ENCODE measurements at regions not wholly inside any gene's neighbourhood (a gene's known extent, or its start where the extent isn't known, plus 50 kb on each side); places are given as distances from the start of the nearest gene placed in this dataset.

GRCh38 chr3:70543493-70543892 lies 231.1 kb upstream of the MDFIC2 start:
- Mint-ChIP-seq H3K27ac (ENCODE audit: unreplicated experiment) (no peak overlapping the region), H3K4me1 (ENCODE audit: low read depth) (no peaks in the 10 kb centered on the region), H3K27me3 (ENCODE audit: low read depth) (no peaks in the 10 kb centered on the region), H3K36me3 (ENCODE audit: low read depth) (no peaks in the 10 kb centered on the region), H3K4me3 (ENCODE audit: unreplicated experiment) (no peak overlapping the region), H3K9me3 (ENCODE audit: low read depth) (no peaks in the 10 kb centered on the region)
- no peak for DNase-seq (ENCODE audit: low spot score)
- TF ChIP-seq CTCF (IDR thresholded peaks at IDR 0.05): no peak

DNA sequence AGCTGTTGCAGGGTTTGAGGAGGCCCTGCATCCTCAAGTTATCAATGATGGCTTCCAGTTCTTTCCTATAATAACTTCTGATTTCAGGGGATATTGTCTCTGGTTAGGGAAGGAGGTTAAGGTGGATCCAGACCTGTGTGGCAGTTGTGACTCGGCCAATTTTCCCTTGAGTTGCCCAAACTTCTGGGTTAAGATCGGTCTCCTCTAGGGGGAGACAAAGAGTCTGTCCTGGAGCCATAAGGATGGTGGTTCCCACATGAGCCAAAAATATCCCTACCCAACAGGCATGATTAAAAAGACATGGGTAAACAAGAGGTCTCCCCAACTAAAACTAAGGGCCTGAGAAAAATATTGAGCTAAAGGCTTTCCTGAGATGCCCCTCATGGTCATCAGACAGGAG lies 227.5 kb upstream of the MDFIC2 start:
- no peak for DNase-seq (ENCODE audit: low spot score)
- no peaks in the 10 kb centered on the region for H3K36me3 Mint-ChIP-seq (ENCODE audit: low read depth)
- H3K4me3 Mint-ChIP-seq (ENCODE audit: unreplicated experiment): no peak overlapping the region
- no peak overlapping the region for H3K27ac Mint-ChIP-seq (ENCODE audit: unreplicated experiment)
- no peaks in the 10 kb centered on the region for H3K27me3 Mint-ChIP-seq (ENCODE audit: low read depth)
- no peaks in the 10 kb centered on the region for H3K9me3 Mint-ChIP-seq (ENCODE audit: low read depth)
- TF ChIP-seq CTCF (IDR thresholded peaks at IDR 0.05): peak; percentile 47
- H3K4me1 Mint-ChIP-seq (ENCODE audit: low read depth): no peaks in the 10 kb centered on the region

- no peak for TF ChIP-seq CTCF (IDR thresholded peaks at IDR 0.05)
- H3K4me1 Mint-ChIP-seq (ENCODE audit: low read depth): peaks cover 12% of the 10 kb centered on the region
- no peaks in the 10 kb centered on the region for H3K9me3 Mint-ChIP-seq (ENCODE audit: low read depth)
- no peak overlapping the region for H3K4me3 Mint-ChIP-seq (ENCODE audit: unreplicated experiment)
- DNase-seq (ENCODE audit: low spot score): no peak
- no peak overlapping the region for H3K27ac Mint-ChIP-seq (ENCODE audit: unreplicated experiment)
- H3K36me3 Mint-ChIP-seq (ENCODE audit: low read depth): no peaks in the 10 kb centered on the region
- no peaks in the 10 kb centered on the region for H3K27me3 Mint-ChIP-seq (ENCODE audit: low read depth)
Observed at GRCh38 chr3:70532806-70533205, 220.4 kb upstream of the MDFIC2 start.

GRCh38 chr3:70531838-70532489 lies 219.5 kb upstream of the MDFIC2 start:
- Mint-ChIP-seq H3K9me3 (ENCODE audit: low read depth) (no peaks in the 10 kb centered on the region), H3K4me3 (ENCODE audit: unreplicated experiment) (no peak overlapping the region), H3K27me3 (ENCODE audit: low read depth) (no peaks in the 10 kb centered on the region), H3K27ac (ENCODE audit: unreplicated experiment) (no peak overlapping the region), H3K36me3 (ENCODE audit: low read depth) (no peaks in the 10 kb centered on the region), H3K4me1 (ENCODE audit: low read depth) (peaks cover 16% of the 10 kb centered on the region)
- no peak for DNase-seq (ENCODE audit: low spot score)
- no peak for TF ChIP-seq CTCF (IDR thresholded peaks at IDR 0.05)

- no peak for DNase-seq (ENCODE audit: low spot score)
- no peak overlapping the region for H3K27ac Mint-ChIP-seq (ENCODE audit: unreplicated experiment)
Observed at GRCh38 chr3:70531063-70531657, 218.7 kb upstream of the MDFIC2 start.

More at GRCh38 chr3:70531063-70531657, 218.7 kb upstream of the MDFIC2 start:
- H3K27me3 Mint-ChIP-seq (ENCODE audit: low read depth): no peaks in the 10 kb centered on the region
- no peaks in the 10 kb centered on the region for H3K36me3 Mint-ChIP-seq (ENCODE audit: low read depth)
- H3K4me1 Mint-ChIP-seq (ENCODE audit: low read depth): peaks cover 20% of the 10 kb centered on the region
- TF ChIP-seq CTCF (IDR thresholded peaks at IDR 0.05): peak; percentile 94
- H3K9me3 Mint-ChIP-seq (ENCODE audit: low read depth): no peaks in the 10 kb centered on the region
- no peak overlapping the region for H3K4me3 Mint-ChIP-seq (ENCODE audit: unreplicated experiment)
